Calu3 (cell line): ENCODE measurements at regions not wholly inside any gene's neighbourhood (a gene's known extent, or its start where the extent isn't known, plus 50 kb on each side); places are given as distances from the start of the nearest gene placed in this dataset.

ENCODE experiments used
- BruUV-seq: library from RNA; stranded (reverse); fragments of 400-500 nt; replicated peaks from 2 replicates; lab custom pipeline; 2021; lab: Mats Ljungman, UMichigan
- CTCF ChIA-PET: fragments of 300-600 bp; sonication (Branson Sonifier 250); formaldehyde crosslinking; loops from one replicate; lab custom pipeline; 2022; ENCODE audit warnings: antibody characterized with exemption; lab: Charles Lee
- DNase-seq: peaks from one replicate; pipeline ENCODE4 v3.0.0; 2022
- H3K27ac Mint-ChIP-seq: one replicate; pipeline ENCODE4 v1.8.0; 2022; ENCODE audit warnings: mixed read lengths; ENCODE audit not compliant: unreplicated experiment
- H3K27me3 Mint-ChIP-seq: one replicate; pipeline ENCODE4 v1.8.0; 2022; ENCODE audit warnings: mixed read lengths; ENCODE audit not compliant: unreplicated experiment
- H3K36me3 Mint-ChIP-seq: one replicate; pipeline ENCODE4 v1.8.0; 2022; ENCODE audit warnings: mild to moderate bottlenecking, moderate library complexity, mixed read lengths; ENCODE audit not compliant: insufficient read depth, unreplicated experiment
- H3K4me1 Mint-ChIP-seq: one replicate; pipeline ENCODE4 v1.8.0; 2022; ENCODE audit warnings: mild to moderate bottlenecking, low read depth, mixed read lengths; ENCODE audit not compliant: unreplicated experiment
- H3K4me3 Mint-ChIP-seq: one replicate; pipeline ENCODE4 v1.8.0; 2022; ENCODE audit warnings: mild to moderate bottlenecking, low read depth, moderate library complexity, mixed read lengths; ENCODE audit not compliant: unreplicated experiment
- H3K9me3 Mint-ChIP-seq: one replicate; pipeline ENCODE4 v1.8.0; 2022; ENCODE audit warnings: low read depth, mixed read lengths; ENCODE audit not compliant: unreplicated experiment
- intact Hi-C: fragments of 100-400 bp; cut with micrococcal nuclease; formaldehyde crosslinking; loops from one replicate; pipeline ENCODE4 v1.10.0; 2022; ENCODE audit not compliant: unreplicated experiment
- TF ChIP-seq, protein P1 (sequence below): fragments of 200-600 bp; IDR thresholded peaks from one replicate; pipeline ENCODE4 v1.8.0; 2022; ENCODE audit warnings: antibody characterized with exemption; ENCODE audit not compliant: unreplicated experiment

DNA sequence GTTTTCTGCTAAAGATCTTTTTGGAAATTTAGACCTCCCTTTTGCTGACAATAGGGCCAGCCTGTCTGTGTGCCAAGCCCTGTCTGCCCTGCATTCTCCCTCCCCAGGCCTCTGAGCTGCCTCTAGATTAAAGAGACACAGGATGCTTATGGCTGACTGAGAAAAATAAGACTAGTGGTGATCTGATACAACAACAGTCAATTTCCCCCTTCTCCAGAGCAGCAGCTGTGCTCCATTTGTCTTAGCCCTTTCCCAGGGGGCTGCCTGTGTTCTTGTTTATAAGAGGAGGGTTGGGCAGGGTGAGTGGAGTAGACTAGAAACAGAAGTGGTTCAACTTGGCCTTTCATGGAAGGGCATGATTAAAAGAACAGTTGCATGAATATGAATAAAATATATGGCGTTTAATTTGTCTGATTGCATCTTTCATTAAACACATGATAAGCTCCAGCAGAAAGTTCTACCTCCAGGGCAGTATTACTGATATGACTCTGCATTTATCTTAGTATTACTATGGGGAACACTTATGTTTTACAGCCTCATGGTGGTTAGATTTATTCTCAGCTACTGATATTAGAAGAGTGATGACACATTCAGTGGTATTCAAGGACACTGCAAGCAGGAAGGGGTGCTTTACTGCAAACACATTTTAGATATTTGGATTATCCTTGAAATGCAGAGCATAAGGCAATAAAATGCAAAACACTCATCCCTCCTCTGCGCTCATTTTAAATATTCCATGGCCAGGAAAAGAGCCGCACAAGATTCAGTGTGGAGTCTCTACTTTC, 150.2 kb upstream of the CLEC14A start:
- Mint-ChIP-seq H3K27me3 (peaks cover 12% of the 10 kb centered on the region), H3K9me3 (no peaks in the 10 kb centered on the region), H3K4me1 (no peaks in the 10 kb centered on the region), H3K36me3 (no peaks in the 10 kb centered on the region), H3K4me3 (no peak overlapping the region), H3K27ac (no peak overlapping the region)
- CTCF ChIA-PET: no interaction called here
- no peak for DNase-seq
- intact Hi-C loops: no loop called here
- no TSS peak for BruUV-seq
- TF ChIP-seq, protein P1, sequence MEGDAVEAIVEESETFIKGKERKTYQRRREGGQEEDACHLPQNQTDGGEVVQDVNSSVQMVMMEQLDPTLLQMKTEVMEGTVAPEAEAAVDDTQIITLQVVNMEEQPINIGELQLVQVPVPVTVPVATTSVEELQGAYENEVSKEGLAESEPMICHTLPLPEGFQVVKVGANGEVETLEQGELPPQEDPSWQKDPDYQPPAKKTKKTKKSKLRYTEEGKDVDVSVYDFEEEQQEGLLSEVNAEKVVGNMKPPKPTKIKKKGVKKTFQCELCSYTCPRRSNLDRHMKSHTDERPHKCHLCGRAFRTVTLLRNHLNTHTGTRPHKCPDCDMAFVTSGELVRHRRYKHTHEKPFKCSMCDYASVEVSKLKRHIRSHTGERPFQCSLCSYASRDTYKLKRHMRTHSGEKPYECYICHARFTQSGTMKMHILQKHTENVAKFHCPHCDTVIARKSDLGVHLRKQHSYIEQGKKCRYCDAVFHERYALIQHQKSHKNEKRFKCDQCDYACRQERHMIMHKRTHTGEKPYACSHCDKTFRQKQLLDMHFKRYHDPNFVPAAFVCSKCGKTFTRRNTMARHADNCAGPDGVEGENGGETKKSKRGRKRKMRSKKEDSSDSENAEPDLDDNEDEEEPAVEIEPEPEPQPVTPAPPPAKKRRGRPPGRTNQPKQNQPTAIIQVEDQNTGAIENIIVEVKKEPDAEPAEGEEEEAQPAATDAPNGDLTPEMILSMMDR: no peak

DNA sequence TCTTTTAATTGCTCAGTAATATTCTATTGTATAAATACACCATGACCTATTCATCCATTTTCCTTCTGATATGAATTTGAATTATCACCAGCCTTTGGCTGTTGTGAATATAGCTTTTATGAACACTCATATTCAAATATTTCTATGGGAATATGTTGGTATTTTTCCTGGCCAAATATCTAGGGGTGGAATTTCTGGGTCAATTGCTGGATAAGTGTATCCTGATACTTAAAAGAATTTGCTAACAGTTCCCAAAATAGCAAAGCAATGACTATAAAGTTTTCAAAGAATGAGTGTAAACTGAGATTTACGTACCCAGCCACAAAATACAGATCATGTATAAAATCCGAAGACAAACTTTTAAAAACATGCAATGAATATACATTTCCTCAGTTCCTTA, 148.7 kb upstream of the CLEC14A start:
- H3K4me1 Mint-ChIP-seq: no peaks in the 10 kb centered on the region
- TF ChIP-seq, protein P1: no peak
- CTCF ChIA-PET: no interaction called here
- intact Hi-C loops: no loop called here
- peaks cover 19% of the 10 kb centered on the region for H3K27me3 Mint-ChIP-seq
- H3K4me3 Mint-ChIP-seq: no peak overlapping the region
- no peak overlapping the region for H3K27ac Mint-ChIP-seq
- no peak for DNase-seq
- H3K36me3 Mint-ChIP-seq: no peaks in the 10 kb centered on the region
- no peaks in the 10 kb centered on the region for H3K9me3 Mint-ChIP-seq
- BruUV-seq: no TSS peak

DNA sequence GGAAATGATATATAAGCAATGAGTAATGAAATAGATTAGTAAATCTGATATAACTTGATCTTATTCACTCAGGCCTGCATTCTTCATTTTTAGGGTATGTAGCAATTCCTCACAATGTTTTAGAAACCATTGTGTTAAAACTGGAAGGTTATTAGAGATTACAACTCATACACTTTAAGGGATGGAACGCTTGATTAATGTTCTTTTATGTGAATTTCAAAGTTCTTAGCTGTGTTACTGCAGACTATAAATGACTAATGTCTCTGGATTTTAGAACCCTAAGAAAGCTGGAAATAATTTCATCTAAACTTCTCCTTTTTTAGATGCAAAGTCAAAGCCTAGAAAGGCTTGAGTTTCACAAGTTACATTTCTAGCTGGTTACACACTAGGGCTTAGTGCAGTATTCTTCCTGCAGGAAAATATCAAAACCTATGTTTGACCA, 148.2 kb upstream of the CLEC14A start:
- Mint-ChIP-seq H3K27me3 (peaks cover 19% of the 10 kb centered on the region), H3K27ac (no peak overlapping the region), H3K4me3 (no peak overlapping the region), H3K36me3 (no peaks in the 10 kb centered on the region), H3K9me3 (no peaks in the 10 kb centered on the region), H3K4me1 (no peaks in the 10 kb centered on the region)
- no peak for DNase-seq
- CTCF ChIA-PET: no interaction called here
- intact Hi-C loops: no loop called here
- no TSS peak for BruUV-seq
- TF ChIP-seq, protein P1: no peak

DNA sequence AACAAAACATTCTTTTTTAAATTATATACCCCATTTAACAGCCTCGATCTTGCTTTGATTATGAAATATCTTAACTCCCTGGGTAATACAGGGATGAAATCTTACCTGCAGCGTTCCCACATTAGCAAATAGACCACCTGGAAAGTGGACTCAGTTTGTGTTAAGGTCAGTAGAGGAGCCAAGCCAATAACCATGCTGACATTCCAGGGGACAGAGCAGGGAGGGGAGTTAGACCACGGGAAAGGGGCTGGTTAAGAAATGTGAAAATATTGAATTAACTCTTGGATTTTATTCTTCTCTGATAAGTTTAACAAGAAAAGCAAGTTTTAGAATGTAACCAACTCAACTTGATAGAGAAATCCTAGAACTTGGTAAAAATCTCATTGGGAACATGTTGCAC, 144.9 kb upstream of the CLEC14A start:
- intact Hi-C loops: no loop called here

More for the DNA sequence above, 144.9 kb upstream of the CLEC14A start:
- Mint-ChIP-seq H3K27me3 (peaks cover 26% of the 10 kb centered on the region), H3K9me3 (no peaks in the 10 kb centered on the region), H3K4me3 (no peak overlapping the region), H3K4me1 (no peaks in the 10 kb centered on the region), H3K27ac (no peak overlapping the region), H3K36me3 (no peaks in the 10 kb centered on the region)
- DNase-seq: no peak
- TF ChIP-seq, protein P1: no peak
- no TSS peak for BruUV-seq
- CTCF ChIA-PET: no interaction called here
